GM19035 (cell line): ENCODE measurements at regions not wholly inside any gene's neighbourhood (a gene's known extent, or its start where the extent isn't known, plus 50 kb on each side); places are given as distances from the start of the nearest gene placed in this dataset.
A peak's percentile ranks its signal among the peaks of the same experiment; 100 is the strongest.
"Not testable (repeated sequence)": the region's sequence is repeated elsewhere in the genome, so short reads cannot be mapped to it uniquely, and the experiment has no call there.

Source experiments
- ATAC-seq: cut with Tn5 transposase; IDR thresholded peaks from one replicate; pipeline ENCODE4 v1.9.1; 2021; ENCODE audit not compliant: unreplicated experiment

GRCh38 chr18:52236131-52236530 is 103.9 kb upstream of the DCC start:
- no peak for ATAC-seq

- no peak for ATAC-seq
Measured at GRCh38 chr18:52237551-52237950, 102.4 kb upstream of the DCC start.

GRCh38 chr18:52242711-52243110 is 97.3 kb upstream of the DCC start:
- no peak for ATAC-seq

DNA sequence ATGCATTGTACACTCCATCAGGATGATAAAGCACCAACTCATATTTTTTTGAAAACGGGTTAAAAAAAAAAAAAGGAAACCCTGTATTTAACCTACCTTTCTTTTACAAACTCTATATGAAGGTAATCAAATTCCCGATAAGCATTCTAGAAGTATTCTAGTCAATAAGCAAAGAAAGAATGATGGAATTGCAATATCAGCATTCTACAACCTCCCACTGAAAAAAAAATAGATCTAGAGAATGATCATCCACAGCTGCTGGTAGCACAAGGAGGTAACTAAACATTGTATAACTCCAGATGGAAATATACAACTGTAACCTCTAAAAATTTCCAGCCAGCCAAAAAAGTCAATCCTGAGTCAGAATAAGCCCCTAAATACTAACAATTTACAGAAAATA is 95.3 kb upstream of the DCC start:
- no peak for ATAC-seq

GRCh38 chr18:52254367-52254766 is 85.6 kb upstream of the DCC start:
- no peak for ATAC-seq

- ATAC-seq: not testable (repeated sequence)
Measured at GRCh38 chr18:52257417-52257816, 82.6 kb upstream of the DCC start.

- ATAC-seq: no peak
Measured at GRCh38 chr18:52275817-52276216, 64.2 kb upstream of the DCC start.

DNA sequence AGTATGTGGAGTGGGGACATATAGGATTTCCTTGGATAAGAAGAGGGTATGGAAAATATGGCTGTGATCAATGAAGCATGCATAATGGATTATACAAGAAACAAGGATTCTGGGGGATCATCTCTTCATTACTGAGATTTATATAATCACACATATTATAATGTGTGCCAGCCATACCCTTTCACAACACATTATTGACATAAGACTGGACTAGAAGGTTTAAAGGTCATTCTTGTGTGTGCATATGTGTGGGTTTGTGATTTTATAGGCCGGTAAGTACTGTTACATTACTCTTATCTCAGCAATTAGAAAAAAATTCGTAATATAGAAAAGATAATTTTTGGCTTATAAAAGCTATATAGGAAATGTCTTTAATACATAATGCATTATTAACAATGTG is 62.2 kb upstream of the DCC start:
- ATAC-seq: no peak

DNA sequence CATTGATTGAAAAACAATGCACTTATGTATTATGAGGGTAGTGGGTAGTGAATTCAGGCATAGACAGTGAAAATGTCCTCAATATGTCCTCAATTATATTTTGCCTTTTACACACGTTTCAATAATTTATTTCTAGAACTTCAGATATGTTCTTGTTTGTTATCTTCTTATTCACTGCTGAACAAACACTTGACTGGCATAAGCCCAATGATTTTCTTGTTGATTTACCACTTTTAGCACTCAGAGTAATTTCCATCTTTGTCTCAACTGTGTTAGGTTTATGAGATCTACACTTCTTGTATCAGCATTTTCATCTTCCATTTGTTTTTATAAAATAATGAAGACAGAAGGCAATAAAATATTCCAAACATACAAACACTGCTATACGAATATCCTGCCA is 61.8 kb upstream of the DCC start:
- ATAC-seq: no peak

GRCh38 chr18:52280702-52281101 is 59.3 kb upstream of the DCC start:
- ATAC-seq: no peak

DNA sequence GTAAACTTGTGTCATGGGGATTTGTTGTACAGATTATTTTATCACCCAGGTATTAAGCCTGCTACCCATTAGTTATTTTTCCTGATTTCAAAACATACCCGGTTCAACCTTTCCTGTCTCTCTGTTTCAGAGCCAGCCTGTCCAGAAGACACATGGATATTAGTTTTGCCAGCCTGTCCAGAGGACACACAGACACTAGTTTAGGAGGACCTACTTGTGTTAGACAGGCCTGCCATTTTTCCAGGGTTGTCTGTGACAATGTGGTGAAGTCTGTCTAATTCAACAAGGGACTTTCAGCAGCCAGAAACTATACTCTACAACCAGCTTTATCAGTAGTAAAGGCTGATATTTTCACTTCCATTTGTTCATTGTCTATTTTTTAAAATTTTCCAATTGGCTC is 56.1 kb upstream of the DCC start:
- no peak for ATAC-seq

DNA sequence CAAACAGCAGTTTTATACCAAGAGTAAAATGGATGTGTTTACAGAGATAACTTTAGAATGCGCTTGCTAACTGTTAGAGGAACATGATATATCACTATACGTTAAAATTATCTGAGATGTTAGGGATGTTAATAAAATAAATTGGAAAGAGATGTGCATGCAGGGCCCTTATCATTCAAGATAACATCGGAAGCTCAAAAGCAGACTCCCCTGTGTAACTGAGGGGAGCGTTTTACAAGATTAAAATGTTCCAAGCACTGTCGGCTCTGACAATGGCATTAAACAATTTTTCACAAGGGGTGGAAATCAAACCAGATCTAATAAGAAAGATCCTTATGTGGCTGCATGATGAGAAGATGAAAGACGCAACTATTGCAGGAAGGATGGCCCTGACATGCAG is 53.3 kb upstream of the DCC start:
- ATAC-seq: no peak

GRCh38 chr18:52287151-52287550 is 52.8 kb upstream of the DCC start:
- ATAC-seq: no peak

GRCh38 chr18:52288403-52289004 is 51.5 kb upstream of the DCC start:
- ATAC-seq: peak; percentile 74

- no peak for ATAC-seq
Measured at GRCh38 chr18:52289392-52289791, 50.6 kb upstream of the DCC start.
